ENCODE measurements at regions not wholly inside any gene's neighbourhood (a gene's known extent, or its start where the extent isn't known, plus 50 kb on each side); places are given as distances from the start of the nearest gene placed in this dataset.
"Not testable (repeated sequence)": the region's sequence is repeated elsewhere in the genome, so short reads cannot be mapped to it uniquely, and the experiment has no call there.

- no peak overlapping the region for H3K4me3 ChIP-seq (ENCODE audit: low read length)
- intact Hi-C loops (cut with micrococcal nuclease): no loop called here
- H2AFZ ChIP-seq (ENCODE audit: low read length): no peak overlapping the region
- no peaks in the 10 kb centered on the region for H3F3A ChIP-seq (ENCODE audit: low read length, unreplicated experiment)
- H3K9ac ChIP-seq (ENCODE audit: low read length): no peak overlapping the region
- no peaks in the 10 kb centered on the region for H3K27me3 ChIP-seq (ENCODE audit: low read length)
- H3K4me1 ChIP-seq (ENCODE audit: insufficient read depth, low read length): peaks cover 9% of the 10 kb centered on the region
- H3K79me2 ChIP-seq (ENCODE audit: low read length): no peaks in the 10 kb centered on the region
- no peaks in the 10 kb centered on the region for H3K36me3 ChIP-seq (ENCODE audit: low read depth, low read length)
- BruUV-seq (replicated peaks): no TSS peak
- no peaks in the 10 kb centered on the region for H3K9me2 ChIP-seq (replicated peaks; ENCODE audit: low read length)
- ATAC-seq (no peak), DNase-seq (no peak)
- H3K4me2 ChIP-seq (ENCODE audit: low read length): no peak overlapping the region
- ChIA-PET POLR2A (ENCODE audit: unreplicated experiment) (no interaction called here), CTCF (interaction anchor here (0.6 kb wide), 1 partner anchor 15 kb away, joined by 3 read pairs; no protein-coding TSS in a partner anchor)
- no peaks in the 10 kb centered on the region for H4K20me1 ChIP-seq (ENCODE audit: low read length)
- TF ChIP-seq EZH2 (IDR thresholded peaks at IDR 0.05; ENCODE audit: low read length, unreplicated experiment) (no peak), EZH2phosphoT487 (IDR thresholded peaks at IDR 0.05; ENCODE audit: borderline replicate concordance, low read length) (no peak), CTCF (conservative IDR thresholded peaks at IDR 0.05; ENCODE audit: low read depth, low read length) (no peak)
- H3K27ac ChIP-seq (ENCODE audit: low read length): no peak overlapping the region
- no peaks in the 10 kb centered on the region for H3K9me3 ChIP-seq (ENCODE audit: low read length)
Observed at GRCh38 chr1:219412772-219413171, 200.1 kb downstream of the ZC3H11B start.

DNA sequence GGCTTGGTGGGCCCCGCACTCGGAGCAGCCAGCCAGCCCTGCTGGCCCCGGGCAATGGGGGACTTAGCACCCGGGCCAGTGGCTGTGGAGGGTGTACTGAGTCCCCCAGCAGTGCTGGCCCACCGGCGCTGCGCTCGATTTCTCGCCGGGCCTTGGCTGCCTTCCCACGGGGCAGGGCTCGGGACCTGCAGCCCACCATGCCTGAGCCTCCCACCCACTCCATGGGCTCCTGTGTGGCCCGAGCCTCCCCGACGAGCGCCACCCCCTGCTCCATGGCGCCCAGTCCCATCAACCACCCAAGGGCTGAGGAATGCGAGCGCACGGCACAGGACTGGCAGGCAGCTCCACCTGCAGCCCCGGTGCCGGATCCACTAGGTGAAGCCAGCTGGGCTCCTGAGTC lies 202.2 kb downstream of the ZC3H11B start:
- H3K4me2 ChIP-seq (ENCODE audit: low read length); H4K20me1 ChIP-seq (ENCODE audit: low read length); H3K4me1 ChIP-seq (ENCODE audit: insufficient read depth, low read length); intact Hi-C loops (cut with micrococcal nuclease); H3K27me3 ChIP-seq (ENCODE audit: low read length); POLR2A ChIA-PET (ENCODE audit: unreplicated experiment); DNase-seq; H3K36me3 ChIP-seq (ENCODE audit: low read depth, low read length); H3K9me2 ChIP-seq (replicated peaks; ENCODE audit: low read length); H3F3A ChIP-seq (ENCODE audit: low read length, unreplicated experiment); BruUV-seq (replicated peaks); H3K4me3 ChIP-seq (ENCODE audit: low read length); H2AFZ ChIP-seq (ENCODE audit: low read length); ATAC-seq; H3K9me3 ChIP-seq (ENCODE audit: low read length); CTCF ChIA-PET; H3K27ac ChIP-seq (ENCODE audit: low read length); H3K9ac ChIP-seq (ENCODE audit: low read length); H3K79me2 ChIP-seq (ENCODE audit: low read length): not testable (repeated sequence)

GRCh38 chr1:219405531-219406331 lies 207.2 kb downstream of the ZC3H11B start:
- ChIA-PET CTCF (no interaction called here), POLR2A (ENCODE audit: unreplicated experiment) (no interaction called here)
- Histone ChIP-seq H3K9me2 (replicated peaks; ENCODE audit: low read length) (no peaks in the 10 kb centered on the region), H3K4me3 (ENCODE audit: low read length) (no peak overlapping the region), H3K27ac (ENCODE audit: low read length) (no peak overlapping the region), H3K79me2 (ENCODE audit: low read length) (no peaks in the 10 kb centered on the region), H3K9me3 (ENCODE audit: low read length) (no peaks in the 10 kb centered on the region), H3K27me3 (ENCODE audit: low read length) (no peaks in the 10 kb centered on the region), H4K20me1 (ENCODE audit: low read length) (no peaks in the 10 kb centered on the region), H3K9ac (ENCODE audit: low read length) (no peak overlapping the region), H3F3A (ENCODE audit: low read length, unreplicated experiment) (no peaks in the 10 kb centered on the region), H3K4me2 (ENCODE audit: low read length) (no peak overlapping the region), H2AFZ (ENCODE audit: low read length) (no peak overlapping the region), H3K4me1 (ENCODE audit: insufficient read depth, low read length) (peaks cover 5% of the 10 kb centered on the region; the same call in 1 of the 2 replicates), H3K36me3 (ENCODE audit: low read depth, low read length) (no peaks in the 10 kb centered on the region)
- no TSS peak for BruUV-seq (replicated peaks)
- TF ChIP-seq CTCF (conservative IDR thresholded peaks at IDR 0.05; ENCODE audit: low read depth, low read length): no peak
- no peak for TF ChIP-seq EZH2phosphoT487 (IDR thresholded peaks at IDR 0.05; ENCODE audit: borderline replicate concordance, low read length)
- no peak for TF ChIP-seq EZH2 (IDR thresholded peaks at IDR 0.05; ENCODE audit: low read length, unreplicated experiment)
- ATAC-seq (no peak), DNase-seq (no peak)
- intact Hi-C loops (cut with micrococcal nuclease): no loop called here

Data from PC-3 (cell line).